Activated CD4-positive, alpha-beta T cell treated with anti-CD3 and anti-CD28 coated beads, Interleukin-2, amount 50 U/mL, for 16 hours (primary cell): ENCODE measurements at regions not wholly inside any gene's neighbourhood (a gene's known extent, or its start where the extent isn't known, plus 50 kb on each side); places are given as distances from the start of the nearest gene placed in this dataset.

Experiments used
- DNase-seq: peaks from one replicate; pipeline ENCODE4 v3.0.0-alpha.2; 2020

DNA sequence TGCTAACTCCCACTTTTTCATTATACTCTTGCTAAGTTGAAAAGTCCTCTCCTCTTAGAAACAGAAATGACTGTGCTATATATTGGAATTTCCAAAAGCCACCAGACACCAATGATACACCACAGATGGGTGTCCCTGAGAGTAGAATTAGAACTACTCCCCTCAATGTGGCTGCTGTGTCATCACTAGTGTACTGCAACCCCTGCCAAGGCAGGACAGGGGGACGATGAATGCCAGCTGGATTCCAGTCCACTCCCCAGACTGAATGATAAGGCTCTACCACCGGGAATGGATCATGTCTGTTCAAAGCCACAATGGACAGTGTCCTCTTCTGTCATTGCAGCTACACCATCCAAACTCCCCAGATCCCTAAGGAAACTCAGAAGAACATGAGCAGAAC, 69.7 kb upstream of the EDNRB start:
- DNase-seq: no peak

DNA sequence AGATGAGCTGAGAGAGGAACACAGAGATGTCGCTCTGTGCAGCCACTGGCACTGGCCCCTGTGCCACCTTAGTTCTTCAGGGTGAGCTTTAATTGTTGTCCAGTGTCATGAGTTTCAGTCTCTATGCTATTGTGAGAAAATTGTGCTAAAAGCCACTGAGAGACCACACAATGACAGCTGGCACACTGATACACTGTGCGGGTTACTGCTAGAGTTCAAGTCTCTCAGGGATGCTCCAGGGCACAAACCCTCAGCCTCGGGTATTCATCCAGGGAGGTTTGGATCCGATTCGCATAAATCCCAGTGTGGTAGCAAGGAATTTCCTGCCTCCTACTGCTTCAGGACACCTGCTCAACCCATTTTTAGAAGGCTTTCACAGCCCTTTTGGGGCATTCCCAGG, 68.1 kb upstream of the EDNRB start:
- DNase-seq: no peak

DNA sequence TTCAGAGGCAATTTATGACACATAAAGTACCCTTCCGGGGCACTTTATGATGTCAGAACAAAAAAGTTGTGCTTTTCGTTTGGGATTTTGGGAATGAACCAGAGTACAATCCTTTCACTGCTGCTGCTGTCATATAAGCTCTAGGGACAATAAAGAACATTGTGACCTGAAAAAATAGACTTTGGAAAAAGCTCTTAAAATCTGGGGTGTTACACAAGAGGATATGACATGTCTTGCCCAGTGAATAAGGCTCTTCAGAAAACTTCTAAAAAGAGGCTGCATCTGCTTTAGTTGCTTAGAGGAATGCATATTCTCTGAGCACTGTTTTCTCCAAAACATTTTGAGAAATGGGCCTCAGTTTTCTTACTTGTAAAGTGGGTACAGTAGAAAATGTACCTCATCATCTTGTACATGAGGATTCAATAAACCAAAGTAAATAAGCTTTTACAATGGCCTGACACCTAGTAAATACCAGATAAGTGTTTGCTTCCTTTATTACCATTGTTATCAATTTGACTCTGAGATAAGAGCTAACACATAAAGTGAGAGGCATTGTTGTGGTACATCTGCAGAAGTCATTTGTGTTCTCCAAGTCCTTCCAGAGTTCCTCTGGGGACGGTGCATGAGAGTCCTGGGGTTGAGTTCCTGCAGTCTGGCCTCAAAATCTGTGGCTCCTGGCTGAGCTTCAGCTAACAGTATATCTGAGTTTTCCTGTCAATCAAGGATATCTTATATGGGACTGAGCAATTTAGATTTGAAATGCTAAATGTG, 67.4 kb upstream of the EDNRB start:
- no peak for DNase-seq

DNA sequence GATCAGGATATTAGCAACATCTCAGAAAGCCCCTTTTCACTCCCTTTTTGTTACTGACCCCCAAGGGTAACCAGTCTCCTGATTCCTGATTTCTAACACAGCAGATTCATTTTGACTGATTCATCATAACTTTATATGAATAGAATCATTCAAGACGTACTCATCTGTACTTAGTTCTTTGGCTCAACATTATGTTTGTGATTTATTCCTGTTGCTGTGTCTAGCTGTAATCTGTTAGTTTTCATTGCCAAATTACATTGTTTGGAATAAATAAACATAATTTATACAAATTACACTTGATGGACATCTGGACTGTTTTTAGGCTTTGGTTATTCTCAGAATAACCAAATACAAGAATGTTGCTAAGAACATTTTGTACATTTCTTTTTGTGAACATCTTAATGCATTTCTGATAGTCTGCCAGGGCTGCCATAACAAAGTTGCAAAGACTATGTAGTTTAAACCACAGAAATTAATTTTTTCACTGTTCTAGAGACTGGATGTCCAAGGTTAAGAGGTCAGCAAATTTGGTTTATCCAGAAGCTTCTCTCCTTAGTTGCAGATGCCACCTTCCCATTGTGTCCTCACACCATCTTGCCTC, 62.8 kb upstream of the EDNRB start:
- DNase-seq: no peak

DNA sequence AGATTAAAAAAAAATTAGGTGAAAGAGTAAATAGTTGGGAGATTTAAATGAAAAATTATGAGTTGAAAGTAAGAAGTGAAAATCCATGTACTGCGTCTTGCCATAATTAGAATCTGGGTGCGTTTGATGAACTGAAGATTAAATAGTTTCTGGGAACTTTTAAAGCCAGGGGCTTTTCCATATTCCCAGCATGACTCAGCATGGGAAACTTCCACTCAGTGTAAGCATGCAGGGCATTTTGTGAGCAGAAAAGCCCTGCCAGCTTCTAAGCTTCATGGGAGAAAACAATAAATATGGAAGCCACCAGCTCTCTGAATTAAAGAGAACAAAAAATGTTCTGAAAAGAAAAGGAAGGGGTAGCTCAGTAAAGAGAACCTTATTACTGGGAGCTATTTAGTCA, 62.0 kb upstream of the EDNRB start:
- no peak for DNase-seq

DNA sequence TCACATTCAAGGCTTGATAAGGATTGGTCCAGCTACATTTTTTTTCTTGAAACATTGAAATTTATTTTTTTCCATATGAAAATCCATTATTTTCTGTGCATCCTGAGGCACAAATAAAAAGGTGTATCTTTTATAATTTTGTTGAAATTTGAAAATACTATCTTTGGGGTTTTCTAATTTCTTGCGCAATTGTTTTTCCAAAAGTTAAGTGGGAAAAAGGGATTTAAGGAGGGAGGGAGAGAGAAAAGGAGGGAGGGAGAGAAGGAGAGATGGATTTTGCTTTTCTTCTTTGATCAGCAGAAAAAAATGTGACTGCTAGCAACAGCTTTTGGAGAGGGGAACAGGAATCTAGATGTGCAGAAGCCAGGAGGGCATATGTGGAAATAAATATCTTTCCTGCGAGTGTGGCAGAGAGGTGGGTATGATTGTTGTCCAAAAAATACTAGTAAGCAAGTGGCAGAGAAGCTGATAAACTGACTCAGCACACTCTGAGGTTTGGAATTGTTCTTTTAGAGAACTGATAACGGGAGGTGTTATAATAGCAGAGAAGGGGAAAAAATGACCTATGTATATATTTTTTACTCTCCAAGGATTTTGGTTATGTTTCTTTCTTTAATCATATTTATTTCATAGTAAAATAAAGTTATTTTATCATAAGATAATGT, 61.2 kb upstream of the EDNRB start:
- DNase-seq: no peak

DNA sequence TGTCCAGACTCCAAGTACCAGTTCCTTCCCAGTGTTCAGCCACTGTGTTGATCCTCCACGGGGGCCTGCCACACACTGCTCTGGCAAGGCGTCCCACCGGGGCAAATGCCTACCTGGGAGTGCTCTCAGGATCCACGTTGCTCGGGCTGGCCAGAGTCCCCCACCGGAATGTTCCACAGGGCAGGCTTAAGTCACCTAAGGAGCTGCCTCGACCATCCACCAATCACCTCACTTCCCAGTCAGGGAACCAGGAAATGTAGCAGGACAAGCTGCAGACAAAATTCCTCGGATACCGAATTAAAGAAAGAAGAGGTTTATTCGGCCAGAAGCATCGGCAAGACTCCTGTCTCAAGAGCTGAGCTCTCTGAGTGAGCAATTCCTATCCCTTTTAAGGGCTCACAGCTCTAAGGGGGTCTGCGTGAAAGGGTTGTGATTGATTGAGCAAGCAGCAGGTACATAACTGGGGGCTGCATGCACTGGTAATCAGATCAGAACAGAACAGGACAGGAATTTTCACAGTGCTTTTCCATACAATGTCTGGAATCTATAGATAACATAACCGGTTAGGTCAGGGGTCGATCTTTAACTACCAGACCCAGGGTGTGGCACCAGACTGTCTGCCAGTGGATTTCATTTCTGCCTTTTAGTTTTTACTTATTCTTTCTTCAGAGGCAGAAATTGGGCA, 56.9 kb upstream of the EDNRB start:
- no peak for DNase-seq

DNA sequence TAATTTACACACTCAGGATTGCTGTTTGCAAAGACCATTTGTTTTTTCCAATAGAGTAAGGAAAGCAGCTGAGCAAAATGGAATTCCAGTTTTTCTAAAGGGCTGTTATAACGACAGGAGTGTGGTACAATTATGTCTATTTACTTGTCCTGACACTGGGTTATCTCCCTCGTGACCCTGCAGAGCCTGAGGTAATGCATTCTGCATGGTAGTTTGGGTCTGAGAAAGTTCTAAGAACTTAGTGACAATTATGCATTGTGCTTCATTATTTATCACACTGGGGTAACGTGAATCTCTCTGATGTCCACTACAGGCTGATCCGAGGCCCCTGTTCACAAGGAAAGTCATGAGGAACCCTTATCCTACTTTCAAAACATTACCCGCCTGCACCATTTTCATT, 50.7 kb upstream of the EDNRB start:
- DNase-seq: no peak
